ENCODE measurements at regions not wholly inside any gene's neighbourhood (a gene's known extent, or its start where the extent isn't known, plus 50 kb on each side); places are given as distances from the start of the nearest gene placed in this dataset.

GRCh38 chr5:166188501-166189325, 2102.7 kb upstream of the WWC1 start:
- TF ChIP-seq EZH2phosphoT487 (IDR thresholded peaks at IDR 0.05; ENCODE audit: borderline replicate concordance, low read depth, low read length) = no peak
- TF ChIP-seq, protein P1, sequence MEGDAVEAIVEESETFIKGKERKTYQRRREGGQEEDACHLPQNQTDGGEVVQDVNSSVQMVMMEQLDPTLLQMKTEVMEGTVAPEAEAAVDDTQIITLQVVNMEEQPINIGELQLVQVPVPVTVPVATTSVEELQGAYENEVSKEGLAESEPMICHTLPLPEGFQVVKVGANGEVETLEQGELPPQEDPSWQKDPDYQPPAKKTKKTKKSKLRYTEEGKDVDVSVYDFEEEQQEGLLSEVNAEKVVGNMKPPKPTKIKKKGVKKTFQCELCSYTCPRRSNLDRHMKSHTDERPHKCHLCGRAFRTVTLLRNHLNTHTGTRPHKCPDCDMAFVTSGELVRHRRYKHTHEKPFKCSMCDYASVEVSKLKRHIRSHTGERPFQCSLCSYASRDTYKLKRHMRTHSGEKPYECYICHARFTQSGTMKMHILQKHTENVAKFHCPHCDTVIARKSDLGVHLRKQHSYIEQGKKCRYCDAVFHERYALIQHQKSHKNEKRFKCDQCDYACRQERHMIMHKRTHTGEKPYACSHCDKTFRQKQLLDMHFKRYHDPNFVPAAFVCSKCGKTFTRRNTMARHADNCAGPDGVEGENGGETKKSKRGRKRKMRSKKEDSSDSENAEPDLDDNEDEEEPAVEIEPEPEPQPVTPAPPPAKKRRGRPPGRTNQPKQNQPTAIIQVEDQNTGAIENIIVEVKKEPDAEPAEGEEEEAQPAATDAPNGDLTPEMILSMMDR (conservative IDR thresholded peaks at IDR 0.05; ENCODE audit: low read length) = no peak
- Histone ChIP-seq H3K4me3 (ENCODE audit: low read depth, low read length, poor library complexity, severe bottlenecking) (no peak overlapping the region), H3K9me2 (ENCODE audit: insufficient read depth, low read length) (no peaks in the 10 kb centered on the region), H3K4me2 (ENCODE audit: low read length) (no peak overlapping the region), H4K20me1 (ENCODE audit: insufficient read depth, low read length) (no peaks in the 10 kb centered on the region), H3K4me1 (ENCODE audit: insufficient read depth, low read length, poor library complexity, severe bottlenecking) (no peaks in the 10 kb centered on the region), H3K36me3 (ENCODE audit: insufficient read depth, low read length) (no peaks in the 10 kb centered on the region), H3K79me2 (ENCODE audit: insufficient read depth, low read depth, low read length) (no peaks in the 10 kb centered on the region), H3K9me3 (ENCODE audit: low read length) (no peaks in the 10 kb centered on the region), H2AFZ (ENCODE audit: low read length) (no peak overlapping the region), H3K27ac (ENCODE audit: low read depth, low read length, poor library complexity, severe bottlenecking) (no peak overlapping the region)
- BruUV-seq (replicated peaks) = no TSS peak
- CTCF ChIA-PET (ENCODE audit: unreplicated experiment) = no interaction called here
- intact Hi-C loops (cut with micrococcal nuclease; ENCODE audit: unreplicated experiment) = no loop called here
- DNase-seq (ENCODE audit: low spot score) = no peak
- POLR2A ChIA-PET = interaction anchor here (0.6 to 0.8 kb wide), 3 partner anchors 9 to 245 kb away, joined by 3 to 7 read pairs (median 3); no protein-coding TSS in a partner anchor

GRCh38 chr5:166192696-166193095, 2098.7 kb upstream of the WWC1 start:
- no peak for TF ChIP-seq EZH2phosphoT487 (IDR thresholded peaks at IDR 0.05; ENCODE audit: borderline replicate concordance, low read depth, low read length)
- TF ChIP-seq, protein P1 (conservative IDR thresholded peaks at IDR 0.05; ENCODE audit: low read length) = no peak
- no TSS peak for BruUV-seq (replicated peaks)
- H2AFZ ChIP-seq (ENCODE audit: low read length) = no peak overlapping the region
- no peaks in the 10 kb centered on the region for H3K36me3 ChIP-seq (ENCODE audit: insufficient read depth, low read length)
- H3K4me3 ChIP-seq (ENCODE audit: low read depth, low read length, poor library complexity, severe bottlenecking) = no peak overlapping the region
- no peak for DNase-seq (ENCODE audit: low spot score)
- no peak overlapping the region for H3K27ac ChIP-seq (ENCODE audit: low read depth, low read length, poor library complexity, severe bottlenecking)
- no peaks in the 10 kb centered on the region for H3K79me2 ChIP-seq (ENCODE audit: insufficient read depth, low read depth, low read length)
- ChIA-PET CTCF (ENCODE audit: unreplicated experiment) (no interaction called here), POLR2A (no interaction called here)
- no peak overlapping the region for H3K4me2 ChIP-seq (ENCODE audit: low read length)
- no peaks in the 10 kb centered on the region for H4K20me1 ChIP-seq (ENCODE audit: insufficient read depth, low read length)
- no peaks in the 10 kb centered on the region for H3K9me2 ChIP-seq (ENCODE audit: insufficient read depth, low read length)
- H3K4me1 ChIP-seq (ENCODE audit: insufficient read depth, low read length, poor library complexity, severe bottlenecking) = no peaks in the 10 kb centered on the region
- intact Hi-C loops (cut with micrococcal nuclease; ENCODE audit: unreplicated experiment) = no loop called here
- no peaks in the 10 kb centered on the region for H3K9me3 ChIP-seq (ENCODE audit: low read length)

- no peaks in the 10 kb centered on the region for H3K79me2 ChIP-seq (ENCODE audit: insufficient read depth, low read depth, low read length)
- H3K4me1 ChIP-seq (ENCODE audit: insufficient read depth, low read length, poor library complexity, severe bottlenecking) = no peaks in the 10 kb centered on the region
- H3K27ac ChIP-seq (ENCODE audit: low read depth, low read length, poor library complexity, severe bottlenecking) = no peak overlapping the region
- TF ChIP-seq, protein P1 (conservative IDR thresholded peaks at IDR 0.05; ENCODE audit: low read length) = no peak
- no peak for TF ChIP-seq EZH2phosphoT487 (IDR thresholded peaks at IDR 0.05; ENCODE audit: borderline replicate concordance, low read depth, low read length)
- intact Hi-C loops (cut with micrococcal nuclease; ENCODE audit: unreplicated experiment) = no loop called here
- BruUV-seq (replicated peaks) = no TSS peak
- CTCF ChIA-PET (ENCODE audit: unreplicated experiment) = no interaction called here
- no peaks in the 10 kb centered on the region for H3K9me3 ChIP-seq (ENCODE audit: low read length)
- no peak overlapping the region for H3K4me3 ChIP-seq (ENCODE audit: low read depth, low read length, poor library complexity, severe bottlenecking)
- no peak overlapping the region for H2AFZ ChIP-seq (ENCODE audit: low read length)
- H4K20me1 ChIP-seq (ENCODE audit: insufficient read depth, low read length) = no peaks in the 10 kb centered on the region
- no peak for DNase-seq (ENCODE audit: low spot score)
- POLR2A ChIA-PET = no interaction called here
- H3K9me2 ChIP-seq (ENCODE audit: insufficient read depth, low read length) = no peaks in the 10 kb centered on the region; the same call in 1 of the 2 replicates
- no peaks in the 10 kb centered on the region for H3K36me3 ChIP-seq (ENCODE audit: insufficient read depth, low read length)
- no peak overlapping the region for H3K4me2 ChIP-seq (ENCODE audit: low read length)
These were observed 2095.5 kb upstream of the WWC1 start for GRCh38 chr5:166195981-166196380.
